ENCODE measurements at regions not wholly inside any gene's neighbourhood (a gene's known extent, or its start where the extent isn't known, plus 50 kb on each side); places are given as distances from the start of the nearest gene placed in this dataset.

DNA sequence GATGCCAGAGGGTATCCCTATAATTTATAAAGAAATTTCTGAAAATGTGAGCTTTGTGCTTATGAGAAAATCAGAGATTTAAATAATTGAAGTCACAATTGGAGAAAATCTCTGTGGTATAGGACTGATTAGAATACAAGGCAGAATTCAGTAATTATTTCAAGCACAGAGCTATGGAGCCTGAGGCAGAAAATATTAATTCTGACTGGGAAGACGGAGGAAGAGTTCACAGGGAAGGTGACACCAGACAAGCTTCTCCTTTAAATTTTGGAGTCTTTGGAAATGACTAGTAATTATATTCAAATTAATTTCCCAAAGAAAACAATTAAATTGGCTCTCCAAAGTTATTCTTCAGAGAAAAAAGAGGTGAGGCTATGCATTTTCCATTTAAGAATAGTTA is 121.5 kb downstream of the CHRM3 start:
- Histone ChIP-seq H3K9ac (ENCODE audit: insufficient read depth, low read length) (no peak overlapping the region), H3K27ac (ENCODE audit: insufficient read depth, low read length) (no peak overlapping the region), H3K4me3 (replicated peaks in 1 of 4; ENCODE audit: control extremely low read depth in 1 of 4, insufficient read depth in 1 of 4, low read depth in 3 of 4, low read length in 4 of 4) (no peak overlapping the region), H3K4me1 (ENCODE audit: control insufficient read depth, extremely low read depth, insufficient read depth, low read length) (no peaks in the 10 kb centered on the region), H2AFZ (ENCODE audit: low read length) (no peak overlapping the region), H3K79me2 (ENCODE audit: control insufficient read depth, insufficient read depth, low read length) (no peaks in the 10 kb centered on the region), H4K20me1 (ENCODE audit: control insufficient read depth, extremely low read depth, insufficient read depth, low read length) (no peaks in the 10 kb centered on the region), H3K36me3 (ENCODE audit: control insufficient read depth, insufficient read depth, low read length) (no peaks in the 10 kb centered on the region), H3K4me2 (ENCODE audit: extremely low read depth, insufficient read depth, low read length) (no peak overlapping the region), H3K9me3 (ENCODE audit: control insufficient read depth, insufficient read depth, low read depth, low read length) (no peaks in the 10 kb centered on the region), H3K27me3 (ENCODE audit: control insufficient read depth, insufficient read depth, low read length) (no peaks in the 10 kb centered on the region)
- TF ChIP-seq EZH2 (IDR thresholded peaks at IDR 0.05; ENCODE audit: low read length, missing control alignments): no peak
- TF ChIP-seq, protein P1, sequence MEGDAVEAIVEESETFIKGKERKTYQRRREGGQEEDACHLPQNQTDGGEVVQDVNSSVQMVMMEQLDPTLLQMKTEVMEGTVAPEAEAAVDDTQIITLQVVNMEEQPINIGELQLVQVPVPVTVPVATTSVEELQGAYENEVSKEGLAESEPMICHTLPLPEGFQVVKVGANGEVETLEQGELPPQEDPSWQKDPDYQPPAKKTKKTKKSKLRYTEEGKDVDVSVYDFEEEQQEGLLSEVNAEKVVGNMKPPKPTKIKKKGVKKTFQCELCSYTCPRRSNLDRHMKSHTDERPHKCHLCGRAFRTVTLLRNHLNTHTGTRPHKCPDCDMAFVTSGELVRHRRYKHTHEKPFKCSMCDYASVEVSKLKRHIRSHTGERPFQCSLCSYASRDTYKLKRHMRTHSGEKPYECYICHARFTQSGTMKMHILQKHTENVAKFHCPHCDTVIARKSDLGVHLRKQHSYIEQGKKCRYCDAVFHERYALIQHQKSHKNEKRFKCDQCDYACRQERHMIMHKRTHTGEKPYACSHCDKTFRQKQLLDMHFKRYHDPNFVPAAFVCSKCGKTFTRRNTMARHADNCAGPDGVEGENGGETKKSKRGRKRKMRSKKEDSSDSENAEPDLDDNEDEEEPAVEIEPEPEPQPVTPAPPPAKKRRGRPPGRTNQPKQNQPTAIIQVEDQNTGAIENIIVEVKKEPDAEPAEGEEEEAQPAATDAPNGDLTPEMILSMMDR (conservative IDR thresholded peaks at IDR 0.05 in 1 of 2, IDR thresholded peaks at IDR 0.05 in 1 of 2; ENCODE audit: low read depth in 1 of 2, low read length in 2 of 2): no peak
- no peak for DNase-seq (ENCODE audit: low read depth in 2 of 2)

DNA sequence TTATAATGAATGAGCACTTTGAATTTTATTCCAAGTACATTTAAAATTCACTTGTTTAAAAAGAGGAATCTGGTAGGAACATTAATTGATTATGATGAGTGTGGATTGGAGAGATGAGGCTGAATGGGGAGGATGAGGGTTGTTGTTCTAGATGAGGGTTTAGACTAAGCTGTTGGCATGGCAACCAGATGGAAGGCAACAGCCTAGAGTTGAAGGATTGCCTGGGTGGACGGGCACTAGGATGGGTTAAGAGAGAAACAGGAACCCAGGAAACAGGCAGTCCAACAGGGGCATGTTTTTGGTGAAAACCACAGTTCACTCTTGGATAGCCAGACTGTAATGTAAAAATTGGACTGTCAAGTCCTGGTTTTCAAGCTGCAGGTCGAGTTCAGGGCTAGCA is 125.5 kb downstream of the CHRM3 start:
- TF ChIP-seq, protein P1 (conservative IDR thresholded peaks at IDR 0.05 in 1 of 2, IDR thresholded peaks at IDR 0.05 in 1 of 2; ENCODE audit: low read depth in 1 of 2, low read length in 2 of 2): no peak
- TF ChIP-seq EZH2 (IDR thresholded peaks at IDR 0.05; ENCODE audit: low read length, missing control alignments): no peak

DNA sequence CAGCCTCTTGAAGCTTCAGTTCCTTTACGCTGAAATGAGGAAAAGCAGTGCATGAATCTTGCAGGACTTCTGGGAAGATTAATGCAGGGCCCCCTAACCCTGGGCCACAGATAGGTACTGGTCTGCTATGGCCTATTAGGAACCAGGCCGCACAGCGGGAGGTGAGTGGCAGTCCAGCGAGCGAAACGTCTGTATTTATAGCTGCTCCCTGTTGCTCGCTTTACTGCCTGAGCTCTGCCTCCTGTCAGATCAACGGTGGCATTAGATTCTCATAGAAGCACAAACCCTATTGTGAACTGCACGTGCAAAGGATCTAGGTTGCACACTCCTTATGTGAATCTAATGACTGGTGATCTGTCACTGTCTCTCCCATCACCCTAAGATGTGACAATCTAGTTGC is 130.2 kb downstream of the CHRM3 start:
- H3K4me2 ChIP-seq (ENCODE audit: extremely low read depth, insufficient read depth, low read length): no peak overlapping the region
- no peaks in the 10 kb centered on the region for H3K79me2 ChIP-seq (ENCODE audit: control insufficient read depth, insufficient read depth, low read length)
- H4K20me1 ChIP-seq (ENCODE audit: control insufficient read depth, extremely low read depth, insufficient read depth, low read length): no peaks in the 10 kb centered on the region
- TF ChIP-seq EZH2 (IDR thresholded peaks at IDR 0.05; ENCODE audit: low read length, missing control alignments): no peak
- TF ChIP-seq, protein P1 (conservative IDR thresholded peaks at IDR 0.05 in 1 of 2, IDR thresholded peaks at IDR 0.05 in 1 of 2; ENCODE audit: low read depth in 1 of 2, low read length in 2 of 2): no peak
- no peaks in the 10 kb centered on the region for H3K27me3 ChIP-seq (ENCODE audit: control insufficient read depth, insufficient read depth, low read length)
- no peaks in the 10 kb centered on the region for H3K36me3 ChIP-seq (ENCODE audit: control insufficient read depth, insufficient read depth, low read length)
- DNase-seq (ENCODE audit: low read depth in 2 of 2): no peak
- no peaks in the 10 kb centered on the region for H3K4me1 ChIP-seq (ENCODE audit: control insufficient read depth, extremely low read depth, insufficient read depth, low read length)
- no peak overlapping the region for H2AFZ ChIP-seq (ENCODE audit: low read length)
- no peak overlapping the region for H3K4me3 ChIP-seq (replicated peaks in 1 of 4; ENCODE audit: control extremely low read depth in 1 of 4, insufficient read depth in 1 of 4, low read depth in 3 of 4, low read length in 4 of 4)
- no peak overlapping the region for H3K27ac ChIP-seq (ENCODE audit: insufficient read depth, low read length)
- no peak overlapping the region for H3K9ac ChIP-seq (ENCODE audit: insufficient read depth, low read length)
- H3K9me3 ChIP-seq (ENCODE audit: control insufficient read depth, insufficient read depth, low read depth, low read length): no peaks in the 10 kb centered on the region

More for the DNA sequence above, 125.5 kb downstream of the CHRM3 start:
- Histone ChIP-seq H3K9me3 (ENCODE audit: control insufficient read depth, insufficient read depth, low read depth, low read length) (no peaks in the 10 kb centered on the region), H3K27ac (ENCODE audit: insufficient read depth, low read length) (no peak overlapping the region), H3K36me3 (ENCODE audit: control insufficient read depth, insufficient read depth, low read length) (no peaks in the 10 kb centered on the region), H3K4me1 (ENCODE audit: control insufficient read depth, extremely low read depth, insufficient read depth, low read length) (no peaks in the 10 kb centered on the region), H3K9ac (ENCODE audit: insufficient read depth, low read length) (no peak overlapping the region), H4K20me1 (ENCODE audit: control insufficient read depth, extremely low read depth, insufficient read depth, low read length) (no peaks in the 10 kb centered on the region), H3K27me3 (ENCODE audit: control insufficient read depth, insufficient read depth, low read length) (no peaks in the 10 kb centered on the region), H2AFZ (ENCODE audit: low read length) (no peak overlapping the region), H3K4me2 (ENCODE audit: extremely low read depth, insufficient read depth, low read length) (no peak overlapping the region), H3K79me2 (ENCODE audit: control insufficient read depth, insufficient read depth, low read length) (no peaks in the 10 kb centered on the region), H3K4me3 (replicated peaks in 1 of 4; ENCODE audit: control extremely low read depth in 1 of 4, insufficient read depth in 1 of 4, low read depth in 3 of 4, low read length in 4 of 4) (no peak overlapping the region)
- no peak for DNase-seq (ENCODE audit: low read depth in 2 of 2)
